ENCODE measurements at regions not wholly inside any gene's neighbourhood (a gene's known extent, or its start where the extent isn't known, plus 50 kb on each side); places are given as distances from the start of the nearest gene placed in this dataset.

DNA sequence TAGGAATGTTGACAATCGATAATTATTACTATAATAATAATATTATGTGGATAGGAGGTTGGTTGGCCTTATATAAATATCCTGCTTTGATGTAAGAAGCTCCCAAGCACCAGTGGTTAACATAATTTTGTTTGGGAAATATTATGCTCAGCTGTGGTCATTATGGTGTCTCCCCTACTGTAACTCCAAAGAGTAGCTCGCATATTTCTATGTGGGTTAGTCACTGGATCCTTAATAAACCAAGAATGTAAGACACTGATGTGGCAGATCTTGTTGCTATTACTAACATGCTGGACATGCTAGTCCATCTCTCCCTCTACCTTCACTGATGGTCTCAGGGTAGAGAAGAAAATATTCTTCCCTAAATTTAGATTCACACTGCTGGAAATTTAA lies 79.2 kb upstream of the RALGPS2 start:
- 81 to 88% methylated on average over 1 to 2 of the region's 2 CpGs for WGBS, 2 donors (ENCODE audit: low coverage in 1 of 2)
- Histone ChIP-seq H3K9me3 (no peaks in the 10 kb centered on the region), H3K36me3 (no peaks in the 10 kb centered on the region), H3K4me1 (peaks cover 0 to 5% (median 2%) of the 10 kb centered on the region in 4 donors), H3K4me3 (no peak overlapping the region), H3K27me3 (no peaks in the 10 kb centered on the region), H3K27ac (no peak overlapping the region)
- TF ChIP-seq POLR2AphosphoS5 (IDR thresholded peaks at IDR 0.05) (no peak), EP300 (IDR thresholded peaks at IDR 0.05; ENCODE audit: low read depth) (no peak), POLR2A (IDR thresholded peaks at IDR 0.05) (no peak)
- TF ChIP-seq, protein P1, sequence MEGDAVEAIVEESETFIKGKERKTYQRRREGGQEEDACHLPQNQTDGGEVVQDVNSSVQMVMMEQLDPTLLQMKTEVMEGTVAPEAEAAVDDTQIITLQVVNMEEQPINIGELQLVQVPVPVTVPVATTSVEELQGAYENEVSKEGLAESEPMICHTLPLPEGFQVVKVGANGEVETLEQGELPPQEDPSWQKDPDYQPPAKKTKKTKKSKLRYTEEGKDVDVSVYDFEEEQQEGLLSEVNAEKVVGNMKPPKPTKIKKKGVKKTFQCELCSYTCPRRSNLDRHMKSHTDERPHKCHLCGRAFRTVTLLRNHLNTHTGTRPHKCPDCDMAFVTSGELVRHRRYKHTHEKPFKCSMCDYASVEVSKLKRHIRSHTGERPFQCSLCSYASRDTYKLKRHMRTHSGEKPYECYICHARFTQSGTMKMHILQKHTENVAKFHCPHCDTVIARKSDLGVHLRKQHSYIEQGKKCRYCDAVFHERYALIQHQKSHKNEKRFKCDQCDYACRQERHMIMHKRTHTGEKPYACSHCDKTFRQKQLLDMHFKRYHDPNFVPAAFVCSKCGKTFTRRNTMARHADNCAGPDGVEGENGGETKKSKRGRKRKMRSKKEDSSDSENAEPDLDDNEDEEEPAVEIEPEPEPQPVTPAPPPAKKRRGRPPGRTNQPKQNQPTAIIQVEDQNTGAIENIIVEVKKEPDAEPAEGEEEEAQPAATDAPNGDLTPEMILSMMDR (IDR thresholded peaks at IDR 0.05), result no peak
- DNase-seq, result no peak
- in situ Hi-C loops (cut with MboI; ENCODE audit: low pct_ligation_motif_present in 1 of 4, low pct_unique_long_range_greater_than_20kb in 1 of 4, low sequenced_read_pairs in 3 of 4) (no loop called here), intact Hi-C loops (cut with DNase I; ENCODE audit: low total_unique reads) (no loop called here)

DNA sequence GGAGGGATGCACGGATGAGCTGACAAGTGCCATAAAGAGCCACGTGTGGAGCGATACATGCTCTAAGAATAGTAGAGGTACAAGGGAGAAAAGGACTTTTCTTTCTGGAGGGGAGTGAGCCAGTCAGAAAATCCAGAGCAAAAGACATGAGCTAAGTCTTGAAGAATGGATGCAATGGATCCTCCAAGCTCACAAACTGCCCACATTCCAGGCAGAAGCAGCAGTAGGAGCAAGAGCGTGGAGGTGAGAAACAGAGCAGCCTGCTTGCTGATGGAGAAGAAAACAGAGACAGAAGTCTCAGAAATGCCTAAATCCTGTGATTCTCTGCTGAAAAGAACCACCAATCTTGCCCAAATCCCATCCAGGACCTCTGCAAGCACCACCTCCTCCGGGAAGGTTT lies 78.2 kb upstream of the RALGPS2 start:
- Histone ChIP-seq H3K4me3 (no peak overlapping the region), H3K9me3 (no peaks in the 10 kb centered on the region), H3K27me3 (no peaks in the 10 kb centered on the region), H3K4me1 (peaks cover 0 to 14% (median 5%) of the 10 kb centered on the region in 4 donors), H3K27ac (no peak overlapping the region), H3K36me3 (no peaks in the 10 kb centered on the region)
- intact Hi-C loops (cut with DNase I; ENCODE audit: low total_unique reads) (no loop called here), in situ Hi-C loops (cut with MboI; ENCODE audit: low pct_ligation_motif_present in 1 of 4, low pct_unique_long_range_greater_than_20kb in 1 of 4, low sequenced_read_pairs in 3 of 4) (no loop called here)
- no peak for TF ChIP-seq EP300 (IDR thresholded peaks at IDR 0.05; ENCODE audit: low read depth)
- TF ChIP-seq POLR2AphosphoS5 (IDR thresholded peaks at IDR 0.05), result no peak
- TF ChIP-seq POLR2A (IDR thresholded peaks at IDR 0.05), result no peak
- TF ChIP-seq, protein P1 (IDR thresholded peaks at IDR 0.05), result no peak
- WGBS, 2 donors (ENCODE audit: low coverage in 1 of 2), result 74 to 91% methylated on average over 5 of the region's 5 CpGs
- DNase-seq, result no peak

DNA sequence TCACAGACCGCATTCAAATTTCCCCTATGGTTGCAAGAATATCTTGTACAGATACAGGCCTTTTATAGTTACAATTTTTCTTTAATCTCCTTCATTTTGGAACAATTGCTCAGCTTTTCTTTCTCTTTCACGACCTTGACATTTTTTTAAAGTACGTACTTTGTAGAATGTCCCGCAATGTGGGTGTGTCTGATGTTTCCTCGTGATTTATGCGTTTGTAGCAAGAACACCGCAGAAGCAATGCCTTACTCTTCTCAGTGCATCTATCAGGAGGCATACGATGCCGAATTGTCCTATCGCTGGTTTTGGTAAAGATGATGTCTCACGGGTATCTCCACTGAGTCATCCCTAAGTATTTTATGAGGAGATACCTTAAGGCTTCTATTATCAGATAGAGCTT lies 76.9 kb upstream of the RALGPS2 start:
- H3K36me3 ChIP-seq, result no peaks in the 10 kb centered on the region
- H3K9me3 ChIP-seq, result no peaks in the 10 kb centered on the region
- H3K27me3 ChIP-seq, result no peaks in the 10 kb centered on the region
- peaks cover 0 to 17% (median 5%) of the 10 kb centered on the region in 4 donors for H3K4me1 ChIP-seq
- intact Hi-C loops (cut with DNase I; ENCODE audit: low total_unique reads), result no loop called here
- TF ChIP-seq POLR2AphosphoS5 (IDR thresholded peaks at IDR 0.05) (no peak), POLR2A (IDR thresholded peaks at IDR 0.05) (no peak), EP300 (IDR thresholded peaks at IDR 0.05; ENCODE audit: low read depth) (no peak)
- TF ChIP-seq, protein P1 (IDR thresholded peaks at IDR 0.05), result no peak
- no peak for DNase-seq
- H3K4me3 ChIP-seq, result no peak overlapping the region
- in situ Hi-C loops (cut with MboI; ENCODE audit: low pct_ligation_motif_present in 1 of 4, low pct_unique_long_range_greater_than_20kb in 1 of 4, low sequenced_read_pairs in 3 of 4), result no loop called here
- WGBS, 2 donors (ENCODE audit: low coverage in 1 of 2), result 89 to 96% methylated on average over 11 of the region's 11 CpGs
- H3K27ac ChIP-seq, result no peak overlapping the region

DNA sequence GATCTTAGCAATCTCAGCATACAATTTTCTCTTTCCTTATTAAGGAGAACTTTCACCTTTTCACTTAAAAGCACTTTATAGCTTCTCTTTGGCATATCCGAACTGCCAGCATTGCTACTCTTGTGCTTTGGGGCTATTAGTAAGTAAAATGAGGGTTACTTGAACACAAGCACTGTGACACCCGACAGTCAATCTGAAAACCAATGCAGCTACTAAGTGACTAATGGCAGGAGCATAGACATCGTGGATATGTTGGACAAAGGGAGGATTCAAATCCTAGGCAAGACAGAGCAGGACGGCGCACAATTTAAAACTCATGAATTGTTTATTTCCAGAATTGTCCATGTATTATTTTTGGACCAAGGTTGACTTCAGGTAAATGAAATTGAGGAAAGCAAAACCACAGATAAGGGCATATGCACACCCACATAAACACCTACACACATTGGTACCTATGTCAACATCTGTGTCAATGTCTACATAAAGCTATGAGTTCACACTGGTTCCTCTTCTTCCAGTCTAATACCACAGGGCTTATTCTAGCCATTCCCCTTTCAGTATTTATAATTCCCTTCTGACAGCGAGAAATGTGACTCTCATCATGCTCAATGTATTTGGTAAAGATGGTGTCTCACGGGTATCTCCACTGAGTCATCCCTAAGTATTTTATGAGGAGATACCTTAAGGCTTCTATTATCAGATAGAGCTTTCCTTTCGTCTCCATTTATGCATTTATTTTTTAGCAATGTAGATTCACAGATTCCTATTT lies 75.3 kb upstream of the RALGPS2 start:
- DNase-seq, result no peak
- Histone ChIP-seq H3K27ac (no peak overlapping the region), H3K4me3 (no peak overlapping the region), H3K4me1 (peaks cover 0 to 12% (median 4%) of the 10 kb centered on the region in 4 donors), H3K36me3 (no peaks in the 10 kb centered on the region), H3K9me3 (no peaks in the 10 kb centered on the region), H3K27me3 (no peaks in the 10 kb centered on the region)
- intact Hi-C loops (cut with DNase I; ENCODE audit: low total_unique reads) (no loop called here), in situ Hi-C loops (cut with MboI; ENCODE audit: low pct_ligation_motif_present in 1 of 4, low pct_unique_long_range_greater_than_20kb in 1 of 4, low sequenced_read_pairs in 3 of 4) (no loop called here)
- WGBS, 2 donors (ENCODE audit: low coverage in 1 of 2), result 88 to 94% methylated on average over 8 of the region's 8 CpGs
- TF ChIP-seq POLR2A (IDR thresholded peaks at IDR 0.05), result no peak
- TF ChIP-seq POLR2AphosphoS5 (IDR thresholded peaks at IDR 0.05), result no peak
- TF ChIP-seq EP300 (IDR thresholded peaks at IDR 0.05; ENCODE audit: low read depth), result no peak
- TF ChIP-seq, protein P1 (IDR thresholded peaks at IDR 0.05), result no peak
